Heart right ventricle (tissue), 16 donors: ENCODE measurements at regions not wholly inside any gene's neighbourhood (a gene's known extent, or its start where the extent isn't known, plus 50 kb on each side); places are given as distances from the start of the nearest gene placed in this dataset.
A peak's percentile ranks its signal among the peaks of the same experiment; 100 is the strongest.
"Not testable (repeated sequence)": the region's sequence is repeated elsewhere in the genome, so short reads cannot be mapped to it uniquely, and the experiment has no call there.

Experiments used
- ATAC-seq, 8 donors: fragments of 200-7000 bp; cut with Tn5 transposase; one replicate each; pipeline ENCODE4 v1.9.1; 2020; ENCODE audit warnings: mild to moderate bottlenecking in 8 of 8, moderate library complexity in 8 of 8, moderate number of reproducible peaks in 1 of 8
- DNase-seq, 2 donors: peaks; one replicate each; pipeline ENCODE4 v3.0.0-alpha.2; 2020
- H3K27ac ChIP-seq, 10 donors: fragments of 200-600 bp; sonication (generic) in 2 of 10; one replicate each; pipeline versions ENCODE4 v1.5.0 to v1.8.0; 2020 to 2022; ENCODE audit warnings: mild to moderate bottlenecking in 3 of 10
- H3K27me3 ChIP-seq, 7 donors: fragments of 200-600 bp; one replicate each; pipeline ENCODE4 v1.8.0; 2021 to 2022; ENCODE audit warnings: mild to moderate bottlenecking in 2 of 7
- H3K36me3 ChIP-seq, 9 donors: fragments of 200-600 bp; sonication (generic) in 1 of 9; one replicate each; pipeline versions ENCODE4 v1.5.0 to v1.8.0; 2020 to 2022; ENCODE audit warnings: mild to moderate bottlenecking in 2 of 9
- H3K4me1 ChIP-seq, 9 donors: fragments of 200-600 bp; sonication (generic) in 1 of 9; one replicate each; pipeline versions ENCODE4 v1.5.0 to v1.8.0; 2020 to 2022; ENCODE audit warnings: mild to moderate bottlenecking in 4 of 9
- H3K4me3 ChIP-seq, 10 donors: fragments of 200-600 bp; sonication (generic) in 2 of 10; one replicate each; pipeline versions ENCODE4 v1.5.0 to v1.8.0; 2020 to 2022; ENCODE audit warnings: mild to moderate bottlenecking in 7 of 10, moderate library complexity in 2 of 10
- H3K9me3 ChIP-seq, 11 donors: fragments of 200-600 bp in 10 of 11; sonication (generic) in 2 of 11; one replicate each; pipeline versions ENCODE4 v1.5.0 to v1.8.0; 2013 to 2022; ENCODE audit warnings: mild to moderate bottlenecking in 2 of 11, control low read depth in 1 of 11, moderate library complexity in 1 of 11
- WGBS, 2 donors: extraction: QIAGEN DNeasy Blood & Tissue Kit; methylation state at CpG; one replicate each; pipeline ENCODE4 v1.1.7; 2013; ENCODE audit warnings: inconsistent platforms in 1 of 2; 5-methylcytosine and 5-hydroxymethylcytosine counted together
- intact Hi-C, 10 donors: fragments of 100-400 bp; cut with DNase I; formaldehyde crosslinking; loops; one replicate each; pipeline versions ENCODE4 v1.11.1 to v1.14.2; 2022
- TF ChIP-seq, protein P1 (sequence below), 9 donors: fragments of 200-600 bp; sonication (generic) in 2 of 9; IDR thresholded peaks; one replicate each; pipeline versions ENCODE4 v1.5.0 to v1.8.0; 2021 to 2022; ENCODE audit warnings: antibody characterized with exemption in 9 of 9, mild to moderate bottlenecking in 5 of 9, moderate library complexity in 1 of 9
- donor health status: Arrhythmogenic right ventricular cardiomyopathy.
- donor health status: ischemic (EF 13 %, LVEDD 7.1; RV severe dilation, severe dysfunction).
- donor health status: healthy with polysubstance abuse.
- donor health status: DM: no; HTN: yes; CAD: no.
- donor health status: DM: no; HTN: no; CAD: no.
- donor health status: ischemic (EF 25% LVEDD 6.9; RV normal size, moderate dysfunction).
- donor health status: ischemic (EF 25% LVEDD 5.7; RV mildly dilated, moderate dysfunction).
- donor health status: healthy.
- donor health status: DM: yes; HTN: yes; CAD: no.
- donor health status: Ischemic cardiomyopathy.
- donor health status: ischemic (EF 35%, LVEDD 5.7; RV mildly dilated, moderate dysfunction).
- donor health status: nonischemic (EF 11% LVEDD 7.7; RV severe dilation, severe dysfunction).
- donor health status: DM: yes; HTN: yes; CAD: no.
- donor health status: PGD.
- donor health status: ischemic (EF 29% LVEDD 5.4; RV normal size, mild dysfunction).
- donor health status: nonischemic (EF 23%, LVEDD 6.1; RV moderate dilation, normal function).

DNA sequence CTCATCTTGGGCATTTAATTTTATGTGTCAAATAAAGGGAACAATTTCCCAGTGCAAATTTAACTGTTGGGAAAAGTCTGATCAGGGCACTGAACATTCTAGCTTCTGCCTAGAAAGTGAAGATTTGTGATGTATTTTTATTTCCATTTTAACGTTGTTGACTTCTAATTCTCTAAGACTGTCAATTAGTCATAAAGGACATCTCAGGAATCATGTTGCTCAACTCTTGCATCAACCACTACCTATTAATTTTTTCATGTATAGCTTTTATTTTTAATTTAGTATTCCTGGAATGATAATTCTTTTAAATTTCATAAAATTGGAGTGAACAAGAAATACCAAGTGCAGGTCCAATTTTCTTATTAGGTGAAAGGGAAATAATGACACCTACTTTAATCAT, 87.9 kb upstream of the METAP2 start:
- intact Hi-C loops, result loop anchor here in 1 of 10 donors (10.0 kb wide), 1 partner anchor 89 kb away; the partner anchor contains the start of gene METAP2
- H3K27ac ChIP-seq, result peak overlapping the region in 9 of 10 donors; percentile 67 to 86 (median 78)
- TF ChIP-seq, protein P1, sequence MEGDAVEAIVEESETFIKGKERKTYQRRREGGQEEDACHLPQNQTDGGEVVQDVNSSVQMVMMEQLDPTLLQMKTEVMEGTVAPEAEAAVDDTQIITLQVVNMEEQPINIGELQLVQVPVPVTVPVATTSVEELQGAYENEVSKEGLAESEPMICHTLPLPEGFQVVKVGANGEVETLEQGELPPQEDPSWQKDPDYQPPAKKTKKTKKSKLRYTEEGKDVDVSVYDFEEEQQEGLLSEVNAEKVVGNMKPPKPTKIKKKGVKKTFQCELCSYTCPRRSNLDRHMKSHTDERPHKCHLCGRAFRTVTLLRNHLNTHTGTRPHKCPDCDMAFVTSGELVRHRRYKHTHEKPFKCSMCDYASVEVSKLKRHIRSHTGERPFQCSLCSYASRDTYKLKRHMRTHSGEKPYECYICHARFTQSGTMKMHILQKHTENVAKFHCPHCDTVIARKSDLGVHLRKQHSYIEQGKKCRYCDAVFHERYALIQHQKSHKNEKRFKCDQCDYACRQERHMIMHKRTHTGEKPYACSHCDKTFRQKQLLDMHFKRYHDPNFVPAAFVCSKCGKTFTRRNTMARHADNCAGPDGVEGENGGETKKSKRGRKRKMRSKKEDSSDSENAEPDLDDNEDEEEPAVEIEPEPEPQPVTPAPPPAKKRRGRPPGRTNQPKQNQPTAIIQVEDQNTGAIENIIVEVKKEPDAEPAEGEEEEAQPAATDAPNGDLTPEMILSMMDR (IDR thresholded peaks at IDR 0.05), result no peak
- 36 to 41% methylated on average over 1 of the region's 1 CpG for WGBS, 2 donors
- DNase-seq (no peak), ATAC-seq (no peak)
- no peaks in the 10 kb centered on the region for H3K9me3 ChIP-seq
- H3K4me3 ChIP-seq, result peak overlapping the region in 9 of 10 donors; percentile 24 to 57 (median 44)
- no peaks in the 10 kb centered on the region for H3K36me3 ChIP-seq
- H3K27me3 ChIP-seq, result no peaks in the 10 kb centered on the region
- H3K4me1 ChIP-seq, result peaks cover 3 to 28% (median 13%) of the 10 kb centered on the region in 9 donors

DNA sequence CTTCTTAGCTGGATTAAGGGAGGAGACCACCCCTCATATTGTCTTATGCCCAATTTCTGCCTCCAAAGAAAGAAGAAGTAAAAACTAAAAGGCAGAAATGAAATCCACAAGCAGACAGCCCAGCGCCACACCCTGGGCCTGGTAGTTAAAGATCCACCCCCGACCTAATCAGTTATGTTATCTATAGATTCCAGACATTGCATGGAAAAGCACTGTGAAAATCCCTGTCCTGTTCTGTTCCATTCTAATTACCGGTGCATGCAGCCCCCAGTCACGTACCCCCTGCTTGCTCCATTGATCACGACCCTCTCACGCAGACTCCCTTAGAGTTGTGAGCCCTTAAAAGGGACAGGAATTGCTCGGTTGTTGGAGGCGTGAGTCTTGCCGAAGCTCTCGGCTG, 85.7 kb upstream of the METAP2 start:
- not testable (repeated sequence) for H3K4me3 ChIP-seq, DNase-seq, H3K27me3 ChIP-seq, ATAC-seq, H3K9me3 ChIP-seq, H3K27ac ChIP-seq, H3K36me3 ChIP-seq
- WGBS, 2 donors, result 84 to 85% methylated on average over 10 of the region's 10 CpGs
- peaks cover 3 to 28% (median 13%) of the 10 kb centered on the region in 9 donors for H3K4me1 ChIP-seq
- intact Hi-C loops, result loop anchor here in 1 of 10 donors (10.0 kb wide), 1 partner anchor 87 kb away; the partner anchor contains the start of gene METAP2

DNA sequence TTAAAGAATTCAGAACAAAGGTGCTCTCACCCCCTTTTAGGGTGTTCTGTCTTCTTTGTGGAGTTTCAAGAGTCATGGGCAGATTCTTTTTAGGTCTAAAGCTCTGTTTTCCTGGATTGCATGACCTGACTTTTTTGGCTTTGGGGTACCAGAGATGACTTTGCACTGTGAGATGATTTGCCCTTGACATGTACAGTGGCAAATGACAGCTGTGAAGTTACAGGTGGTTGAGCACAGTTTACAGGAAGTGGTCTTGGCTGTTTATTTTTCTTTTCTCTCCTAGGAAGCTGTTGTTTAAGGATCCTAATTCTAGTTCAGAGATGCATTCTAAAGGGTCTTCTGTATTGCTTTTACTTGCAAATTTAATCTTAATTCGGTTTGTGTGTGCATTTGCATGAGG, 83.8 kb upstream of the METAP2 start:
- DNase-seq (no peak), ATAC-seq (no peak)
- intact Hi-C loops, result no loop called here
- Histone ChIP-seq H3K27ac (no peak overlapping the region), H3K4me1 (peaks cover 0 to 11% (median 5%) of the 10 kb centered on the region in 9 donors), H3K9me3 (peaks cover 0 to 21% (median 0%) of the 10 kb centered on the region in 11 donors), H3K27me3 (no peaks in the 10 kb centered on the region), H3K36me3 (no peaks in the 10 kb centered on the region), H3K4me3 (no peak overlapping the region)
- 57 to 70% methylated on average over 1 of the region's 1 CpG for WGBS, 2 donors
- TF ChIP-seq, protein P1 (IDR thresholded peaks at IDR 0.05), result no peak

DNA sequence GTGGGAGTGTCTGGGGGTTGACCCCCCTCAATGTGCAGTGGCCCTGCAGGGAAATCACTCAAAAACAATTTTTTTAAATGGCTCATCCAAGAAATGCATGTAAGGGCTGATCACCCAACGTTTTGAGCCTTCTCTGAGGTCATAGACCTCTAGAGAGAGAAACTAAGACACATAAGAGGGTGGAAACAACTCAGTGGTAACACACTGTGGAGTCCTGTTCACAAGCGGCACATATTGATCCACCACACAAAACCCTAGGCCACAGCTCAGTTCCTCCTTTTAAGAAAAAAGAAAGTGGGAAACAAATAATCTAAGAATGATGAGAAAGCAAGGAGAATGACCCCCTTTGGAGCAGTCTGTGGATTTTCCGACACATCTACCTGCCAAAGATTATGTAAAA, 83.0 kb upstream of the METAP2 start:
- no peak overlapping the region for H3K27ac ChIP-seq
- 76 to 82% methylated on average over 3 of the region's 3 CpGs for WGBS, 2 donors
- H3K9me3 ChIP-seq, result peaks cover 0 to 21% (median 0%) of the 10 kb centered on the region in 11 donors
- DNase-seq, result no peak
- H3K36me3 ChIP-seq, result no peaks in the 10 kb centered on the region
- TF ChIP-seq, protein P1 (IDR thresholded peaks at IDR 0.05), result no peak
- intact Hi-C loops, result no loop called here
- no peaks in the 10 kb centered on the region for H3K27me3 ChIP-seq
- peaks cover 0 to 5% (median 1%) of the 10 kb centered on the region in 9 donors for H3K4me1 ChIP-seq
- H3K4me3 ChIP-seq, result no peak overlapping the region
- no peak for ATAC-seq

DNA sequence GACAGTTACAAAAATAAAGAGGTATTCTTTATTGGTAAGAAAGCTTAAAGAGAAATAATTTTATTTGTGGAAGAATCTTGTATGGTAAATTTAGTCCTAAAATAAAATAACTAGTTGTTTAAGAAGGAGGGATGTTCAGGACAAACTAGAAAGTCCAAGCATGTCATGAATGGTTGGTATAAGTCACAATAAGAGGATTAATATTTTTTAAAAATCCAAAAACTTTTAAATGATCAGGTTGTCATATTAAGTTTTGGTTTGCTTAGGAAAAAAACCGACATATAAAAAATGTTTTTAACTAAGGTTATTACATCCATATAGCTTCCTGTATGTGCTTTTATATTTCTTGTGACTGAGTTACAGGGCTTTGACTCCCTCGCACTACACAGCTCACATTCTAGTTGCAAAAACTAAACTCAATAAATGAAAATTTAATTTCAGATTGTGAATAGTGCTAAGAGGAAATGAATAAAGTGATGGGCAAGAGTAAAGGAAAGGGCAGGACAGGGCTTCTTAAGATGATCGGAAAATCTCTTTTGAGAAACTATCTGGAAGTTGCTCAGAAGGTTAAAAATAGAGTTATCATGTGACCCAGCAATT, 80.7 kb upstream of the METAP2 start:
- intact Hi-C loops, result no loop called here
- TF ChIP-seq, protein P1 (IDR thresholded peaks at IDR 0.05), result no peak
- H3K4me3 ChIP-seq, result no peak overlapping the region
- DNase-seq (no peak), ATAC-seq (no peak)
- H3K4me1 ChIP-seq, result no peaks in the 10 kb centered on the region
- H3K27ac ChIP-seq, result no peak overlapping the region
- H3K36me3 ChIP-seq, result no peaks in the 10 kb centered on the region
- no peaks in the 10 kb centered on the region for H3K27me3 ChIP-seq
- peaks cover 0 to 21% (median 0%) of the 10 kb centered on the region in 11 donors for H3K9me3 ChIP-seq
- 83 to 86% methylated on average over 3 of the region's 3 CpGs for whole genome bisulfite sequencing, 2 donors
